ENCODE measurements at regions not wholly inside any gene's neighbourhood (a gene's known extent, or its start where the extent isn't known, plus 50 kb on each side); places are given as distances from the start of the nearest gene placed in this dataset.

GRCh38 chr13:31684466-31684865 lies 54.9 kb upstream of the RXFP2 start:
- TF ChIP-seq SUZ12 (IDR thresholded peaks at IDR 0.05; ENCODE audit: extremely low read depth, insufficient read depth, insufficient read length) (no peak), ZNF274 (IDR thresholded peaks at IDR 0.05; ENCODE audit: low read depth, low read length) (no peak), YY1 (IDR thresholded peaks at IDR 0.05; ENCODE audit: insufficient read depth, insufficient read length) (no peak)
- H3K36me3 ChIP-seq (ENCODE audit: insufficient read depth, insufficient read length, low read length) = no peaks in the 10 kb centered on the region
- no peaks in the 10 kb centered on the region for H3K4me1 ChIP-seq (ENCODE audit: insufficient read depth, insufficient read length)
- H3K27me3 ChIP-seq (ENCODE audit: insufficient read depth, insufficient read length) = no peaks in the 10 kb centered on the region
- no peak overlapping the region for H3K4me3 ChIP-seq (ENCODE audit: insufficient read length, low read depth)
- H3K9ac ChIP-seq (ENCODE audit: insufficient read length, low read depth) = no peak overlapping the region
- peaks cover 8% of the 10 kb centered on the region; the same call in 1 of the 2 replicates for H3K9me3 ChIP-seq (ENCODE audit: insufficient read depth, low read length)
- DNase-seq (ENCODE audit: low read depth, low spot score) = no peak

GRCh38 chr13:31686670-31687425 lies 52.5 kb upstream of the RXFP2 start:
- Histone ChIP-seq H3K9me3 (ENCODE audit: insufficient read depth, low read length) (peaks cover 8% of the 10 kb centered on the region; the same call in 1 of the 2 replicates), H3K27me3 (ENCODE audit: insufficient read depth, insufficient read length) (no peaks in the 10 kb centered on the region), H3K4me3 (ENCODE audit: insufficient read length, low read depth) (no peak overlapping the region), H3K36me3 (ENCODE audit: insufficient read depth, insufficient read length, low read length) (no peaks in the 10 kb centered on the region), H3K9ac (ENCODE audit: insufficient read length, low read depth) (no peak overlapping the region), H3K4me1 (ENCODE audit: insufficient read depth, insufficient read length) (no peaks in the 10 kb centered on the region)
- no peak for TF ChIP-seq ZNF274 (IDR thresholded peaks at IDR 0.05; ENCODE audit: low read depth, low read length)
- no peak for TF ChIP-seq SUZ12 (IDR thresholded peaks at IDR 0.05; ENCODE audit: extremely low read depth, insufficient read depth, insufficient read length)
- TF ChIP-seq YY1 (IDR thresholded peaks at IDR 0.05; ENCODE audit: insufficient read depth, insufficient read length) = no peak
- no peak for DNase-seq (ENCODE audit: low read depth, low spot score)
